Endothelial cell of umbilical vein (primary cell): ENCODE measurements at regions not wholly inside any gene's neighbourhood (a gene's known extent, or its start where the extent isn't known, plus 50 kb on each side); places are given as distances from the start of the nearest gene placed in this dataset.

Experiments used
- EZH2 ChIP-seq: IDR thresholded peaks from 2 replicates; pipeline ENCODE4 v1.6.1; 2012; ENCODE audit warnings: borderline replicate concordance, low read depth, mild to moderate bottlenecking, moderate library complexity, low read length, inconsistent platforms; ENCODE audit not compliant: severe bottlenecking
- GATA2 ChIP-seq: IDR thresholded peaks from 2 replicates; pipeline ENCODE4 v1.7.0; 2011; ENCODE audit warnings: low read depth, mild to moderate bottlenecking, moderate library complexity, mixed read lengths, low read length; ENCODE audit not compliant: insufficient read length, insufficient read depth
- JUN ChIP-seq: IDR thresholded peaks from 2 replicates; pipeline ENCODE4 v1.6.1; 2011; ENCODE audit warnings: borderline replicate concordance, low read depth; ENCODE audit not compliant: insufficient read length, insufficient read depth
- POLR2A ChIP-seq: IDR thresholded peaks from 2 replicates; pipeline ENCODE4 v1.6.1; 2012; ENCODE audit warnings: low read depth, mild to moderate bottlenecking, control low read depth, low read length
- POLR2AphosphoS5 ChIP-seq: IDR thresholded peaks from 2 replicates; pipeline ENCODE4 v1.6.1; 2012; ENCODE audit warnings: low read depth, mild to moderate bottlenecking, control low read depth, low read length, moderate library complexity; ENCODE audit not compliant: insufficient read depth
- TF ChIP-seq, protein P1 (sequence below), 2 donors: IDR thresholded peaks; 1 replicate in 1 of 2; 2 replicates in 1 of 2; pipeline ENCODE4 v1.5.1; 2011; ENCODE audit warnings: low read length in 2 of 2, mild to moderate bottlenecking in 2 of 2, moderate library complexity in 2 of 2, control low read depth in 1 of 2, inconsistent platforms in 1 of 2, low read depth in 1 of 2; ENCODE audit not compliant: insufficient read depth in 1 of 2; ENCODE audit errors: extremely low read depth in 1 of 2
- TF ChIP-seq, protein P2 (sequence below): IDR thresholded peaks from 2 replicates; pipeline ENCODE4 v1.6.1; 2011; ENCODE audit not compliant: insufficient read depth, insufficient read length

- TF ChIP-seq, protein P1, sequence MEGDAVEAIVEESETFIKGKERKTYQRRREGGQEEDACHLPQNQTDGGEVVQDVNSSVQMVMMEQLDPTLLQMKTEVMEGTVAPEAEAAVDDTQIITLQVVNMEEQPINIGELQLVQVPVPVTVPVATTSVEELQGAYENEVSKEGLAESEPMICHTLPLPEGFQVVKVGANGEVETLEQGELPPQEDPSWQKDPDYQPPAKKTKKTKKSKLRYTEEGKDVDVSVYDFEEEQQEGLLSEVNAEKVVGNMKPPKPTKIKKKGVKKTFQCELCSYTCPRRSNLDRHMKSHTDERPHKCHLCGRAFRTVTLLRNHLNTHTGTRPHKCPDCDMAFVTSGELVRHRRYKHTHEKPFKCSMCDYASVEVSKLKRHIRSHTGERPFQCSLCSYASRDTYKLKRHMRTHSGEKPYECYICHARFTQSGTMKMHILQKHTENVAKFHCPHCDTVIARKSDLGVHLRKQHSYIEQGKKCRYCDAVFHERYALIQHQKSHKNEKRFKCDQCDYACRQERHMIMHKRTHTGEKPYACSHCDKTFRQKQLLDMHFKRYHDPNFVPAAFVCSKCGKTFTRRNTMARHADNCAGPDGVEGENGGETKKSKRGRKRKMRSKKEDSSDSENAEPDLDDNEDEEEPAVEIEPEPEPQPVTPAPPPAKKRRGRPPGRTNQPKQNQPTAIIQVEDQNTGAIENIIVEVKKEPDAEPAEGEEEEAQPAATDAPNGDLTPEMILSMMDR (IDR thresholded peaks at IDR 0.05; ENCODE audit: extremely low read depth in 1 of 2, insufficient read depth in 1 of 2, low read depth in 1 of 2, low read length in 2 of 2) = no peak
- TF ChIP-seq POLR2A (no peak), EZH2 (no peak), POLR2AphosphoS5 (no peak), JUN (no peak), GATA2 (no peak)
- TF ChIP-seq, protein P2, sequence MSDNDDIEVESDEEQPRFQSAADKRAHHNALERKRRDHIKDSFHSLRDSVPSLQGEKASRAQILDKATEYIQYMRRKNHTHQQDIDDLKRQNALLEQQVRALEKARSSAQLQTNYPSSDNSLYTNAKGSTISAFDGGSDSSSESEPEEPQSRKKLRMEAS = no peak
These were observed 141.9 kb upstream of the LRRC7 start for GRCh38 chr1:69425871-69426270.
